GM21737 (cell line): ENCODE measurements at regions not wholly inside any gene's neighbourhood (a gene's known extent, or its start where the extent isn't known, plus 50 kb on each side); places are given as distances from the start of the nearest gene placed in this dataset.
A peak's percentile ranks its signal among the peaks of the same experiment; 100 is the strongest.

Experiments used
- ATAC-seq: cut with Tn5 transposase; IDR thresholded peaks from one replicate; pipeline ENCODE4 v1.9.1; 2021; ENCODE audit warnings: mild to moderate bottlenecking, moderate library complexity; ENCODE audit not compliant: unreplicated experiment

- no peak for ATAC-seq
Observed at GRCh38 chrX:38886112-38886511, 84.9 kb downstream of the MID1IP1 start.

GRCh38 chrX:38887222-38887621 lies 86.0 kb downstream of the MID1IP1 start:
- ATAC-seq: no peak

- ATAC-seq: no peak
Observed at GRCh38 chrX:38890326-38890725, 89.1 kb downstream of the MID1IP1 start.

- no peak for ATAC-seq
Observed at GRCh38 chrX:38890963-38891362, 89.7 kb downstream of the MID1IP1 start.

- peak; percentile 93 for ATAC-seq
Observed at GRCh38 chrX:38891641-38892413, 90.6 kb downstream of the MID1IP1 start.

- no peak for ATAC-seq
Observed at GRCh38 chrX:38893441-38893840, 92.2 kb downstream of the MID1IP1 start.

- no peak for ATAC-seq
Observed at GRCh38 chrX:38895775-38896174, 94.5 kb downstream of the MID1IP1 start.

GRCh38 chrX:38896724-38897298 lies 95.6 kb downstream of the MID1IP1 start:
- peak; percentile 71 for ATAC-seq

GRCh38 chrX:38898261-38898660 lies 97.0 kb downstream of the MID1IP1 start:
- ATAC-seq: no peak

- no peak for ATAC-seq
Observed at GRCh38 chrX:38899650-38900049, 98.4 kb downstream of the MID1IP1 start.

GRCh38 chrX:38900719-38901118 lies 99.5 kb downstream of the MID1IP1 start:
- no peak for ATAC-seq

- ATAC-seq: no peak
Observed at GRCh38 chrX:38902972-38903492, 101.8 kb downstream of the MID1IP1 start.

GRCh38 chrX:38916801-38917200 lies 115.5 kb downstream of the MID1IP1 start:
- ATAC-seq: no peak

GRCh38 chrX:38917954-38918353 lies 116.7 kb downstream of the MID1IP1 start:
- ATAC-seq: no peak

- no peak for ATAC-seq
Observed at GRCh38 chrX:38919202-38919601, 117.9 kb downstream of the MID1IP1 start.

GRCh38 chrX:38919853-38920528 lies 118.7 kb downstream of the MID1IP1 start:
- no peak for ATAC-seq

GRCh38 chrX:38923451-38923969 lies 122.3 kb downstream of the MID1IP1 start:
- no peak for ATAC-seq

- no peak for ATAC-seq
Observed at GRCh38 chrX:38927592-38927991, 126.3 kb downstream of the MID1IP1 start.

GRCh38 chrX:38929966-38930421 lies 128.7 kb downstream of the MID1IP1 start:
- ATAC-seq: no peak

- ATAC-seq: no peak
Observed at GRCh38 chrX:38930474-38930873, 129.2 kb downstream of the MID1IP1 start.

GRCh38 chrX:38935561-38935960 lies 134.3 kb downstream of the MID1IP1 start:
- no peak for ATAC-seq
